ENCODE measurements at regions not wholly inside any gene's neighbourhood (a gene's known extent, or its start where the extent isn't known, plus 50 kb on each side); places are given as distances from the start of the nearest gene placed in this dataset.
"Not testable (repeated sequence)": the region's sequence is repeated elsewhere in the genome, so short reads cannot be mapped to it uniquely, and the experiment has no call there.

DNA sequence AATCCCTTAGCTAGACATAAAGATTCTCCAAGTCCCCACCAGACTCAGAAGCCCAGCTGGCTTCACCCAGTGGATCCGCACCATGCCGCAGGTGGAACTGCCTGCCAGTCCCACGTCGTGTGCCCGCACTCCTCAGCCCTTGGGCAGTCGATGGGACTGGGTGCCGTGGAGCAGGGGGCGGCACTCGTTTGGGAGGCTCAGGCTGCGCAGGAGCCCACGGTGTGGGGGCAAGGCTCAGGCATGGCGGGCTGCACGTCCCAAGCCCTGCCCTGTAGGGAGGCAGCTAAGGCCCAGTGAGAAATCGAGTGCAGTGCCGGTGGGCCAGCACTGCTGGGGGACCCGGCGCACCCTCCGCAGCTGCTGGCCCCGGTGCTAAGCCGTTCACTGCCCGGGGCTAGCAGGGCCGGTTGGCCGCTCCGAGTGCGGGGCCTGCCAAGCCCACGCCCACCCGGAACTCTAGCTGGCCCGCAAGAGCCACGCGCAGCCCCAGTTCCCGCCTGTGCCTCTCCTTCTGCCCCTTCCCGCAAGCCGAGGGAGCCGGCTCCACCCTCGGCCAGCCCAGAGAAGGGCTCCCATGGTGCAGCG lies 95.9 kb upstream of the DTNBP1 start:
- DNase-seq = no peak

DNA sequence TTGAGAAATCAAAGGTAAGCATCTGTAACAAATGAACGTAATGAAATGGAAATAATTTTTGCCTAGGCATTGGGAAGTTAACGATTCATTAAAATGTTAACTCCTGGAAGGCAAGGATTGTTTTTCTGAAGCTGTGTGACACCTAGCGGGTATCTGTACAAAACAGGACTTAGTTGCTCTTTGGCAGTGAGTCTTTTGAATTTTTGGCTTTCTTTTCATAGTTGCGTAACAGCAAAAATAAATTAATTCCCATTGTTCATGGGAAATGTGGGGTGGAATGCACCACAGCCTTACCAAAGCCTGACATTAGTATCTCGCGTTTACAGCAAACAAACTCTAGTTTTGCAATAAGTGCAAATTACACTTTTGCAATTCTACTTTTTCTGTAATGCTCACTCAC lies 92.7 kb upstream of the DTNBP1 start:
- DNase-seq = no peak

DNA sequence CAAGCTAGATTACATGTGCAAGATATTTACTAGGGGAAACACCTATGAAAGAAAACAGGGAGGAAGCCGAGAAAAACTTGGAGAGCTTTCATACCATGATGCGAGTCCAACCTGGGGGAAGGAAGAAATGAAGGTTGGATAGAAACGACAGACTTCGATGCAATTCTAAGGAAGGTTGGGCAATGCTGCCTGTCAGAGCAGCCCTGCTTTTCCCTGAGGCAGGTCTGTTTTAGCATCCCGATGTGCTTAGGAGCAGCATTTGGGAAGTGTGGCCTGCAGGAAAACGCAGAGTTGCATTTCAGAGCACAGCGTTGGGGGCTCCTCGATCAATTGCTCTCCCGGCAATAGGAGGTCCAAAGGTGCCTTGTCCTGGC lies 91.9 kb upstream of the DTNBP1 start:
- DNase-seq = no peak

- peak; percentile 7 for DNase-seq
Measured at GRCh38 chr6:15754035-15754705, 91.3 kb upstream of the DTNBP1 start.

DNA sequence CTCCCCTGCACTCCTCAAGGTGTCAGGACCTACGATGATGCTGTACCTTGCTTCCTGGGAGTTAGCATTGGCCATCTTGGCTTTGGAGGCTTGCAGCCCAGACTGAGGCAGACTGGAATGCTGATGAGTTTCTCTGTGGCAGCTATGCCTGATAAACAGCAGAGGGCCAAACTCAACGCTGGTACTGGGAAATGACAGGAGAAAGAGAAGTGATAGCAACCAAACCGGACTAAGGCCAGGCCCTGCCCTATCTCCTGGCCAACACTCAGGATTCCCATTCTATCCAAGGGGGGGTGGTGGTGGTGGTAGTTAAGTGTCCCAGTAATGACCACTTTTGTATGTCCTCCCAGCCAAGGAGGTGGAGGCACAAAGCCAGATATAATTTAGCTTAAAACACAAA lies 90.0 kb upstream of the DTNBP1 start:
- DNase-seq = peak; percentile 5

GRCh38 chr6:15751721-15752350 lies 89.0 kb upstream of the DTNBP1 start:
- no peak for DNase-seq

DNA sequence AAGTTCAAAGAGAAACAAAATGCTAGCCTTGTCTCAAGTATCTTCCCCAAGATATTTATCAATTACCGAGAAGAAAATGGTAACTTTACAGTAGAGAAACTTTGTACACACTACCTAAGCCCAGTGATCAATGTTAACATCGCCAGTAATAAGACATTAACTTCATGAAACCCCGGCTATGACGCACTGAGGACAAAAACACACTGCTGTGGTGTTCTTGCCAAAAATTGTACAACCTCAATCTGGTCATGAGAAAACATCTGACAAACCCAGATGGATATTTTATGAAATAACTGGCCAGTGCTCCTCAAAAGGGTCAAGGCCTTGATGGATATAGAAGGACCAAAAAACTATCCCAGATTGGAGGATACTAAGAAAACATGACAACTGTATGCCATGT lies 85.5 kb upstream of the DTNBP1 start:
- DNase-seq = no peak

GRCh38 chr6:15747354-15747883 lies 84.6 kb upstream of the DTNBP1 start:
- DNase-seq = no peak

- no peak for DNase-seq
Measured at GRCh38 chr6:15745781-15746180, 83.0 kb upstream of the DTNBP1 start.

DNA sequence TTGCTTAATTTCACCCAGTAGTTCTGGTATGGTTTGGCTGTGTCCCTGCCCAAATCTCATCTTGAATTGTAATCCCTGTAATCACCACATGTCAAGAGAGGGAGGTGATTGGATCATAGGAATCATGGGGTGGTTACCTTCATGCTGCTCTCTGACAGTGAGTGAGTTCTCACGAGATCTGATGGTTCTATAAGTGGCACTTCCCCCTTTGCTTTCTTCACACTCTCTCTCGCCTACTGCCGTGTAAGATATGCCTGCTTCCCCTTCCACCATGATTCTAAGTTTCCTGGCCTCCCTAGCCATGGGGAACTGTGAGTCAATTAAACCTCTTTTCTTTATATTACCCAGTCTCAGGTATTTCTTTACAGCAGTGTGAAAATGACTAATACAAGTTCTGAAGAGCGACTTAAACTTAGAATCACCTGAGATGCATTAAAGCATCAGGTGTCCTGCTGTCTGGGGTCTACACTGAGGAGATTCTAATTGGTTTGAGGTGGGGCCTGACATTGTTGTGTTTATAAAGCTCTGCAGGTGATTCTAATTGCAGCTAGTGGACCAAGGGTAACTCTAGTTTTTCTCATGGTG lies 82.1 kb upstream of the DTNBP1 start:
- no peak for DNase-seq

DNA sequence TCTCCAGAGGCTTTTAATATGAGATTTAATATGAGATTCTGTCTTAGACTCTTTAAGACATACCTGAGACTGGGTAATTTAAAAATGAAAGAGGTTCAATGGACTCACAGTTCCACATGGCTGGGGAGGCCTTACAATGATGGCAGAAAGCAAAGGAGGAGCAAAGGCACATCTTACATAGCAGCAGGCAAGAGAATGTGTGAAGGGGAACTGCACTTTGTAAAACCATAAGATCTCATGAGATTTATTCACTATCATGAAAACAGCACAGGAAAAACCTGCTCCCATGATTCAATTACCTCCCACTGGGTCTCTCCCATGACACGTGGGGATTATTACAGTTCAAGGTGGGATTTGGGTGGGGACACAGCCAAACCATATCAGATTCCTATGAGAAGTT lies 79.2 kb upstream of the DTNBP1 start:
- not testable (repeated sequence) for DNase-seq

DNA sequence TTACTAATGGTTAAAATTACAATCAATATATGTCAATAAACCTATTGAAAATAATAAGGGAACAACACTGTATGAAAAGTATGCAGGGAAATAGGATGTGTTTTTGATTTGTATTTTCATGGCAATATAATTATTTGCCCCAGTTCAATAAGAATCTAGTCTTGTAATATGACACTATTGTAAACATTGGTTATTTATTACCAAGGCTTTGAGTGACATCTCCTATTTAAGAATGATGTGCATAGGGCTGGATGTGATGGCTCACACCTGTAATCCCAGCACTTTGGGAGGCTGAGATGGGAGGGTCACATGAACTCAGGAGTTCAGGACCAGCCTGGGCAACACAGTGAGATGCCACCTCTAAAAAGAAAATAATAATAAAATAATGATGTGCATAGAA lies 78.6 kb upstream of the DTNBP1 start:
- no peak for DNase-seq

- DNase-seq = no peak
Measured at GRCh38 chr6:15739867-15740266, 77.0 kb upstream of the DTNBP1 start.

- no peak for DNase-seq
Measured at GRCh38 chr6:15739353-15739752, 76.5 kb upstream of the DTNBP1 start.

GRCh38 chr6:15738195-15738594 lies 75.4 kb upstream of the DTNBP1 start:
- not testable (repeated sequence) for DNase-seq

GRCh38 chr6:15736297-15736696 lies 73.5 kb upstream of the DTNBP1 start:
- no peak for DNase-seq

GRCh38 chr6:15735567-15736265 lies 72.9 kb upstream of the DTNBP1 start:
- DNase-seq = peak; percentile 12

- DNase-seq = no peak
Measured at GRCh38 chr6:15734118-15734897, 71.5 kb upstream of the DTNBP1 start.

GRCh38 chr6:15730922-15731321 lies 68.1 kb upstream of the DTNBP1 start:
- no peak for DNase-seq

DNA sequence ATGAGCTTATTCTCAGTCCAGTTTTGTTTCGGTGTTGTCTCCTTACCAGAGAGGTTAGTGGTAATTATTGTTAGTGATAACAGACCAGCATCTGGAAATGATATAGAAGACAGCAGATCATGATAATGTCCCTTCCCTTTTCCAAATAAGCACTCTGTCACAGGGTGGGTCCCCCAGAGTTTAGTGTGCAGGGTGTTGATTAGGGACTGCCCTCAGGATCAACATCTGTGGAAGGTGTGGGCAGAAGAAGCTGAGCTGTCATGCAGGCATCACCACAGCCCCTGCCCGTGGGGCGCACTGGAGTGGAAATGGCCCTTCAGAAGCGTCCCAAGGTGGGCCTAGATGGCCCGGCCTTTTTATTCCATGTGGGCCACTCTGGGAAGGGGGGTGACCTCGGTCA lies 67.6 kb upstream of the DTNBP1 start:
- no peak for DNase-seq

DNA sequence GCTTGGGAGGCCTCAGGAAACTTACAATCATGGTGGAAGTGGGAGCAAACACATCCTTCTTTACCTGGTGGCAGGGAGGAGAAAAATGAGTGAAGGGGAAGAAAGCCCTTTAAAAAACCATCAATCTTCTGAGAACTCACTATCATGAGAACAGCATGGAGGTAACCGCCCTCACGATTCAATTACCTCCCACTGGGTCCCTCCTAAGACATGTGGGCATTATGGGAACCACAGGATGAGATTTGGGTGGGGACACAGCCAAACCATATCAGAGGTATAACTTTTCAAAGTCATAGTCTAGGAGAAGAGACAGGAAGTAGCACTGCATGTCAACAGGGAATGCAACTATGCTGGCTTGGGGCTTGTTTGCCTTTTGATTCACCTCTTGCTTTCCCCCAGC lies 59.9 kb upstream of the DTNBP1 start:
- DNase-seq = no peak

- DNase-seq = no peak
Measured at GRCh38 chr6:15716889-15717288, 54.1 kb upstream of the DTNBP1 start.

DNA sequence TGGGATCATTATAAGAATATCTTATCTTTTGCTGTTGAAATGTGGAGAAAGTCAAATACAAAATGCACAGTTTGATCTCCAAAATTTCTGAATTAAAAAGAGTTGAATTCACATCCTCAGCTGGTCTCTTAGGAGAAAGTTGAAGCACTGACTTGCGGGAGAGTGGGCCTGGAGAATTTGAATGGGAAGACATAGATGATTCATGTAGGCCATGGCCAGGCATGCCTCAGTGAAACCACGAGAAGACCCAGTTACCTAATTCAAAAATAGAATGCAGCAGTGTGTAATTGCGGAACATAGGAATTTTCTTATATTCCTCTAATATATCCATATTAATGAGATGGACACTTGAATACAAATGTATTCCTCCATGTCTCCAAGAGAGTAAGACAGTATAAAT lies 53.0 kb upstream of the DTNBP1 start:
- no peak for DNase-seq

Measured in DMS 273 treated with DMSO at 0.1 percent for 48 hours (cell line).